Neural cell (in vitro differentiated cells): ENCODE measurements at regions not wholly inside any gene's neighbourhood (a gene's known extent, or its start where the extent isn't known, plus 50 kb on each side); places are given as distances from the start of the nearest gene placed in this dataset.

ENCODE experiments used
- H2AFZ ChIP-seq: fragments of 200-600, 300-800 bp; sonication (generic), shearing (Covaris generic); 2 replicates; pipeline ENCODE4 v1.6.0; 2014; ENCODE audit warnings: low read depth, mild to moderate bottlenecking, antibody characterized with exemption, low read length, moderate library complexity
- H3F3A ChIP-seq: fragments of 200-600 bp; shearing (Covaris generic); 2 replicates; pipeline ENCODE4 v1.6.1; 2016; ENCODE audit warnings: mild to moderate bottlenecking, moderate library complexity, mixed read lengths, antibody characterized with exemption, low read length; ENCODE audit not compliant: insufficient read depth, poor library complexity, severe bottlenecking
- H3K27ac ChIP-seq: fragments of 200-600, 300-800 bp; sonication (generic), shearing (Covaris generic); 2 replicates; pipeline ENCODE4 v1.5.1; 2014; ENCODE audit warnings: mild to moderate bottlenecking, low read length, moderate library complexity
- H3K27me3 ChIP-seq: fragments of 300-800, 200-600 bp; sonication (generic), shearing (Covaris generic); 2 replicates; pipeline ENCODE4 v1.6.0; 2014; ENCODE audit warnings: mild to moderate bottlenecking, low read depth, low read length, moderate library complexity; ENCODE audit not compliant: insufficient read depth
- H3K36me3 ChIP-seq: fragments of 300-800, 200-600 bp; sonication (generic), shearing (Covaris generic); 2 replicates; pipeline ENCODE4 v1.5.1; 2014; ENCODE audit warnings: mild to moderate bottlenecking, antibody characterized with exemption, low read length, moderate library complexity; ENCODE audit not compliant: insufficient read depth
- H3K4me2 ChIP-seq: fragments of 300-800, 200-600 bp; sonication (generic), shearing (Covaris generic); 2 replicates; pipeline ENCODE4 v1.6.0; 2014; ENCODE audit warnings: mild to moderate bottlenecking, low read length
- H3K4me3 ChIP-seq: fragments of 300-800, 200-600 bp; sonication (generic), shearing (Covaris generic); 2 replicates; pipeline ENCODE4 v1.5.1; 2014; ENCODE audit warnings: mild to moderate bottlenecking, low read length, moderate library complexity
- H3K79me2 ChIP-seq: fragments of 200-600 bp; shearing (Covaris generic); replicated peaks from 2 replicates; pipeline ENCODE4 v1.6.0; 2014; ENCODE audit warnings: mild to moderate bottlenecking, low read length, moderate library complexity; ENCODE audit not compliant: insufficient read depth
- H3K9ac ChIP-seq: fragments of 300-800, 200-600 bp; sonication (generic), shearing (Covaris generic); 2 replicates; pipeline ENCODE4 v1.6.1; 2016; ENCODE audit warnings: mild to moderate bottlenecking, low read length, mixed read lengths
- H3K9me2 ChIP-seq: fragments of 200-600 bp; shearing (Covaris generic); 2 replicates; pipeline ENCODE4 v1.6.1; 2016; ENCODE audit warnings: mild to moderate bottlenecking, low read length, mixed read lengths; ENCODE audit not compliant: insufficient read depth
- H3K9me3 ChIP-seq: fragments of 200-600, 300-800 bp; sonication (generic), shearing (Covaris generic); 2 replicates; pipeline ENCODE4 v1.6.1; 2016; ENCODE audit warnings: mild to moderate bottlenecking, mixed run types, low read length, moderate library complexity, mixed read lengths
- H4K20me1 ChIP-seq: fragments of 200-600 bp; shearing (Covaris generic); 2 replicates; pipeline ENCODE4 v1.6.1; 2016; ENCODE audit warnings: mild to moderate bottlenecking, mixed run types; ENCODE audit not compliant: insufficient read depth
- CTCF ChIP-seq: fragments of 450-650 bp; IDR thresholded peaks from 2 replicates; pipeline ENCODE4 v1.5.1; 2014; ENCODE audit warnings: antibody characterized with exemption, mild to moderate bottlenecking, moderate library complexity; ENCODE audit not compliant: poor library complexity, severe bottlenecking
- EP300 ChIP-seq: fragments of 450-650 bp; conservative IDR thresholded peaks from 2 replicates; pipeline ENCODE4 v1.6.1; 2014; ENCODE audit warnings: antibody characterized with exemption, mild to moderate bottlenecking, moderate library complexity; ENCODE audit not compliant: poor library complexity, severe bottlenecking
- EZH2 ChIP-seq: fragments of 200-600, 300-800 bp; shearing (Covaris generic), sonication (generic); IDR thresholded peaks from 2 replicates; pipeline ENCODE4 v1.6.1; 2014; ENCODE audit warnings: antibody characterized with exemption, low read length, borderline replicate concordance, mild to moderate bottlenecking; ENCODE audit not compliant: insufficient read depth, poor library complexity, severe bottlenecking
- POLR2AphosphoS5 ChIP-seq: IDR thresholded peaks from 2 replicates; pipeline ENCODE4 v1.6.1; 2012
- RAD21 ChIP-seq: fragments of 450-650 bp; conservative IDR thresholded peaks from 2 replicates; pipeline ENCODE4 v1.6.1; 2014; ENCODE audit warnings: antibody characterized with exemption, mild to moderate bottlenecking, moderate library complexity
- REST ChIP-seq: IDR thresholded peaks from 2 replicates; pipeline ENCODE4 v1.6.1; 2012; ENCODE audit warnings: borderline replicate concordance
- TAF1 ChIP-seq: IDR thresholded peaks from 2 replicates; pipeline ENCODE4 v1.6.1; 2012; ENCODE audit warnings: low read depth

GRCh38 chr9:38233343-38233742 is 159.2 kb upstream of the ALDH1B1 start:
- Histone ChIP-seq H3K36me3 (no peaks in the 10 kb centered on the region), H3K79me2 (no peaks in the 10 kb centered on the region), H3K27ac (no peak overlapping the region)

GRCh38 chr9:38232895-38233294 is 159.6 kb upstream of the ALDH1B1 start:
- no peaks in the 10 kb centered on the region for H3K27me3 ChIP-seq
- H3K79me2 ChIP-seq, result no peaks in the 10 kb centered on the region
- no peak overlapping the region for H2AFZ ChIP-seq
- TF ChIP-seq CTCF (no peak), RAD21 (no peak), TAF1 (no peak), EZH2 (no peak)
- H3K9me2 ChIP-seq, result no peaks in the 10 kb centered on the region
- no peak overlapping the region for H3K9ac ChIP-seq
- H3K36me3 ChIP-seq, result no peaks in the 10 kb centered on the region
- H3K4me2 ChIP-seq, result no peak overlapping the region
- no peaks in the 10 kb centered on the region for H4K20me1 ChIP-seq
- H3K27ac ChIP-seq, result no peak overlapping the region
- H3K9me3 ChIP-seq, result no peaks in the 10 kb centered on the region
- H3F3A ChIP-seq, result no peaks in the 10 kb centered on the region
- H3K4me3 ChIP-seq, result no peak overlapping the region

More at GRCh38 chr9:38233343-38233742, 159.2 kb upstream of the ALDH1B1 start:
- H3K4me2 ChIP-seq, result no peak overlapping the region
- TF ChIP-seq EZH2 (no peak), EP300 (no peak), REST (no peak), CTCF (no peak), POLR2AphosphoS5 (no peak)
- H2AFZ ChIP-seq, result no peak overlapping the region
- H3K9me3 ChIP-seq, result no peaks in the 10 kb centered on the region
- H3K9ac ChIP-seq, result no peak overlapping the region
- H4K20me1 ChIP-seq, result no peaks in the 10 kb centered on the region
- no peaks in the 10 kb centered on the region for H3K27me3 ChIP-seq
- H3K4me3 ChIP-seq, result no peak overlapping the region
- no peaks in the 10 kb centered on the region for H3K9me2 ChIP-seq
- H3F3A ChIP-seq, result no peaks in the 10 kb centered on the region
